Gastrocnemius medialis (tissue), 4 donors: ENCODE measurements at regions not wholly inside any gene's neighbourhood (a gene's known extent, or its start where the extent isn't known, plus 50 kb on each side); places are given as distances from the start of the nearest gene placed in this dataset.

Experiments used
- ATAC-seq, 2 donors: fragments of 150-250 bp; one replicate each; pipeline ENCODE4 v1.9.1; 2016
- DNase-seq, 2 donors: peaks; one replicate each; pipeline ENCODE4 v3.0.0-alpha.2; 2019
- H3K27ac ChIP-seq, 4 donors: fragments of 200-600 bp; sonication (generic); 1 replicate in 1 of 4; 2 replicates in 3 of 4; pipeline ENCODE4 v1.5.1; 2016 to 2018; ENCODE audit warnings: mild to moderate bottlenecking in 2 of 4, moderate library complexity in 1 of 4
- H3K27me3 ChIP-seq, 3 donors: fragments of 200-600 bp; sonication (generic) in 2 of 3; 1 replicate in 1 of 3; 2 replicates in 2 of 3; pipeline versions ENCODE4 v1.5.1 to v1.6.0; 2016 to 2019; ENCODE audit warnings: mild to moderate bottlenecking in 1 of 3, moderate library complexity in 1 of 3
- H3K36me3 ChIP-seq, 2 donors: fragments of 200-600 bp; sonication (generic) in 1 of 2; one replicate each; pipeline ENCODE4 v1.5.1; 2017 to 2018
- H3K4me1 ChIP-seq, 2 donors: fragments of 200-600 bp; sonication (generic) in 1 of 2; one replicate each; pipeline ENCODE4 v1.5.1; 2016 to 2017; ENCODE audit warnings: mild to moderate bottlenecking in 2 of 2
- H3K4me3 ChIP-seq, 4 donors: fragments of 200-600 bp; sonication (generic) in 3 of 4; 1 replicate in 1 of 4; 2 replicates in 3 of 4; pipeline ENCODE4 v1.5.1; 2016 to 2019; ENCODE audit warnings: mild to moderate bottlenecking in 2 of 4
- H3K9me3 ChIP-seq, 3 donors: fragments of 200-600 bp; sonication (generic) in 2 of 3; 1 replicate in 1 of 3; 2 replicates in 2 of 3; pipeline ENCODE4 v1.5.1; 2016 to 2019
- POLR2A ChIP-seq, 2 donors: fragments of 450-650 bp; IDR thresholded peaks; one replicate each; pipeline ENCODE4 v1.6.1; 2017; ENCODE audit warnings: antibody characterized with exemption in 2 of 2, mild to moderate bottlenecking in 2 of 2, moderate library complexity in 2 of 2
- in situ Hi-C, 4 donors: fragments of 200-750 bp; cut with MboI; loops; one replicate each; pipeline versions ENCODE4 v1.15.0 to v1.8.0; 2017; ENCODE audit warnings: low sequenced_read_pairs in 4 of 4
- intact Hi-C: fragments of 100-400 bp; cut with DNase I; formaldehyde crosslinking; loops from one replicate; pipeline ENCODE4 v1.15.1; 2023; ENCODE audit warnings: low total_unique reads
- TF ChIP-seq, protein P1 (sequence below), 5 experiments: fragments of 450-650 bp in 3 of 5; fragments of 200-600 bp in 2 of 5; sonication (generic) in 2 of 5; IDR thresholded peaks in 4 of 5; conservative IDR thresholded peaks in 1 of 5; 1 replicate in 4 of 5; 2 replicates in 1 of 5; pipeline ENCODE4 v1.5.1; 2016 to 2019; ENCODE audit warnings: antibody characterized with exemption in 5 of 5, mild to moderate bottlenecking in 3 of 5, moderate library complexity in 3 of 5

DNA sequence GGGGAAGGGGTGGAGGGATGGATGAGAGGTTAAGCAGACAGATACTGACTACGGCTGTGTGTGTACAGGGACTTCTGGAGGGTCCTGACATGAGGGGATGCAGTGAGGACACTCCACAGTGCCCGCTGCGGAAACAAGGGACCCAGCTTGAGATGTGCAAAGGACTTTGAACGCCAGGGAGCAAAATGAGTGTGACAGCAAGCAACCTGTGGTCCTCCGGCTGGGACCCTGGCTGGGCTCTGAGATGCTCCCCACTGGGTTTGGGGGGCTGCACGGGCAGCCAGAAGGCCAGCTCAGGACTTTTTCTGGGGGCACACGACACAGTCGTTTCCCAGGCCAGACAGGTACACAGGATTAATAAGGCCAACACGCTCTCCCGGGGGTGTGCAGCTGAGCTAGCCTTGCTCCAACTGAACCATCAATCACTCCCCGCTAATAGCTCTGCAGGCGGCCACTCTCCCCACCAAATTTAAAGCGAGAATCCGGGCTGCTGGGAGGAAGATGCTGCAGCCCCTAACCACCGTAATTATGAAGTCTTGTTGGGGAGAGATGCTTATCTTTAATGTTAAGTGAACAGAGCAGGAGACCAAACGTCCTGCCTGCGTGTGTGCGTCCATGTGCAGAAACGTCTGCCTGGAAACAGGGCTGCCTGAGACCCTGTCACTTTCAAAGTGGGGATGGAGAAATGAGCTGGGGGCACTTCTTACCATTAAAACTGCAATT, 51.6 kb upstream of the DLK1 start:
- Histone ChIP-seq H3K36me3 (no peaks in the 10 kb centered on the region), H3K4me3 (no peak overlapping the region), H3K27ac (no peak overlapping the region), H3K27me3 (peaks cover 0 to 12% (median under 1%) of the 10 kb centered on the region in 3 donors), H3K9me3 (no peaks in the 10 kb centered on the region), H3K4me1 (peaks cover 11 to 20% of the 10 kb centered on the region in 2 donors)
- intact Hi-C loops = loop anchor here (5.0 kb wide), 1 partner anchor 37 kb away; no protein-coding TSS in a partner anchor
- DNase-seq (no peak), ATAC-seq (no peak)
- in situ Hi-C loops = no loop called here
- TF ChIP-seq, protein P1, sequence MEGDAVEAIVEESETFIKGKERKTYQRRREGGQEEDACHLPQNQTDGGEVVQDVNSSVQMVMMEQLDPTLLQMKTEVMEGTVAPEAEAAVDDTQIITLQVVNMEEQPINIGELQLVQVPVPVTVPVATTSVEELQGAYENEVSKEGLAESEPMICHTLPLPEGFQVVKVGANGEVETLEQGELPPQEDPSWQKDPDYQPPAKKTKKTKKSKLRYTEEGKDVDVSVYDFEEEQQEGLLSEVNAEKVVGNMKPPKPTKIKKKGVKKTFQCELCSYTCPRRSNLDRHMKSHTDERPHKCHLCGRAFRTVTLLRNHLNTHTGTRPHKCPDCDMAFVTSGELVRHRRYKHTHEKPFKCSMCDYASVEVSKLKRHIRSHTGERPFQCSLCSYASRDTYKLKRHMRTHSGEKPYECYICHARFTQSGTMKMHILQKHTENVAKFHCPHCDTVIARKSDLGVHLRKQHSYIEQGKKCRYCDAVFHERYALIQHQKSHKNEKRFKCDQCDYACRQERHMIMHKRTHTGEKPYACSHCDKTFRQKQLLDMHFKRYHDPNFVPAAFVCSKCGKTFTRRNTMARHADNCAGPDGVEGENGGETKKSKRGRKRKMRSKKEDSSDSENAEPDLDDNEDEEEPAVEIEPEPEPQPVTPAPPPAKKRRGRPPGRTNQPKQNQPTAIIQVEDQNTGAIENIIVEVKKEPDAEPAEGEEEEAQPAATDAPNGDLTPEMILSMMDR (IDR thresholded peaks at IDR 0.05 in 4 of 5, conservative IDR thresholded peaks at IDR 0.05 in 1 of 5) = no peak
- TF ChIP-seq POLR2A (IDR thresholded peaks at IDR 0.05) = no peak

DNA sequence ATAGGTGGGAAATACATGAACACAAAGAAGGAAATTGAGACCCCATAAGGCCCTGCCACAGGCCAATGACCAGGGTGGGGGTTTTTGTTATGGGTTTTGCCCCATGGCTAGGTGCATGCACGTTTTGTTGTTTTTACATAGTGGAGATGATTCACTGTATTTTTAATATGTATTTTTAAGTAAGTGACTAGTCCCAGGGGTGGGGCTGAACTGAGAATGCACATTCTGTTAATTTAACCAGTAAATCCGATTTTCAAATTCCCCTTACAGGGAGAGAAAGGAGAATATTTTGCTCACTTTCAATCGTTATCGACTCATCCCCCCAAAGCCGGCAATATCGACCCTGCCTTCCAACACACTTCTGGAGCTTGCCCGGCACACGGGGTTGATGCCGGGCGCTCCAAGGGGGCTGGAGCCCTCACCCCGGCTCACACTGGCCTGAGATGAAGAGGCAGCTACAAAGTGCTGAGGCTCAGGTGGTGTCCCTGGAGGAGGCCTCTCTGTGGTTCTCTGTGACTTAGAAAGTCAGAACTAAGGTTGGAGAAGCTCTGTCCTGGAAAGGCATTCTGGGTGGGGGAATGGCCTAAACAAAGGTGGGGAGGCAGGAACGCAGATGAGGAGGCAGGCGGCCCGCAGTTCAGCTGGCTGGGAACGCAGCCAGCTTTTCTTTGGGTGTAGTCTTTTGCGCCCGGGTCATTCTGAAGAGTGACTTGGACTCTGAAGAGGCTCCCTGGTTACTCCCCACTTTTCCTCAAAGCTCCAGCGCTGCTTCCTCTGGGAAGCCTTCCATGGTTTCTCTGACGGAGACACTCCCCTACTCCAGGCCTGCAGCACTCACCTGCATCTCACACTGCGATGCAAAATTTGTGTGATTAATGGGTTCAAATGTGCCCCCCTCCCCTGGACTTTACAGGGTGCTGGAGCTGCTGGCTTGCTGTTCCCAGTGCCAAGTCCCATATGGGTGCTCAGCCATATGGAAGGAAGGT, 50.7 kb upstream of the DLK1 start:
- Histone ChIP-seq H3K4me1 (peaks cover 15 to 24% of the 10 kb centered on the region in 2 donors), H3K9me3 (no peaks in the 10 kb centered on the region), H3K27me3 (peaks cover 0 to 8% (median 0%) of the 10 kb centered on the region in 3 donors), H3K36me3 (no peaks in the 10 kb centered on the region), H3K4me3 (no peak overlapping the region), H3K27ac (peak overlapping the region in 1 of 4 donors; percentile 68)
- intact Hi-C loops = loop anchor here (5.0 kb wide), 1 partner anchor 36 kb away; no protein-coding TSS in a partner anchor
- ATAC-seq (no peak), DNase-seq (no peak)
- TF ChIP-seq, protein P1 (IDR thresholded peaks at IDR 0.05 in 4 of 5, conservative IDR thresholded peaks at IDR 0.05 in 1 of 5) = no peak
- no peak for TF ChIP-seq POLR2A (IDR thresholded peaks at IDR 0.05)
- in situ Hi-C loops = no loop called here
